Endothelial cell of umbilical vein (primary cell): ENCODE measurements at regions not wholly inside any gene's neighbourhood (a gene's known extent, or its start where the extent isn't known, plus 50 kb on each side); places are given as distances from the start of the nearest gene placed in this dataset.

ENCODE experiments used
- BruUV-seq: library from RNA; stranded (reverse); fragments of 400-500 nt; replicated peaks from 2 replicates; lab custom pipeline; 2021; lab: Mats Ljungman, UMichigan
- CTCF ChIA-PET: fragments of 300-600, 350-600 bp; sonication (Branson Sonifier 250); formaldehyde crosslinking; loops from one replicate; lab custom pipeline; 2021; ENCODE audit warnings: antibody characterized with exemption, inconsistent platforms; lab: Charles Lee
- POLR2A ChIA-PET: fragments of 300-600, 350-600 bp; sonication (Branson Sonifier 250); formaldehyde crosslinking; loops from one replicate; lab custom pipeline; 2021; ENCODE audit warnings: antibody characterized with exemption, inconsistent platforms; lab: Charles Lee
- DNase-seq: peaks from one replicate; pipeline ENCODE4 v3.0.0-alpha.2; 2011; ENCODE audit warnings: low read depth, low spot score
- FAIRE-seq: peaks from 2 replicates; lab custom pipeline; 2011; peaks lifted over from hg19 to GRCh38; lab: Jason Lieb, UNC
- H2AFZ ChIP-seq: 2 replicates; pipeline ENCODE4 v1.6.0; 2012; ENCODE audit warnings: low read depth, low read length, control low read depth, inconsistent platforms
- H3K27ac ChIP-seq: 2 replicates; pipeline ENCODE4 v1.5.1; 2011; ENCODE audit warnings: low read depth, mild to moderate bottlenecking, control low read depth, low read length, moderate library complexity; ENCODE audit not compliant: insufficient read depth
- H3K27me3 ChIP-seq, 2 experiments: 2 replicates each; pipeline versions ENCODE4 v1.6.0 to v1.6.1; 2011; ENCODE audit warnings: low read length in 2 of 2, mixed read lengths in 1 of 2; ENCODE audit not compliant: control insufficient read depth in 2 of 2, insufficient read depth in 2 of 2
- H3K36me3 ChIP-seq, 2 experiments: 2 replicates in 1 of 2; 3 replicates in 1 of 2; pipeline ENCODE4 v1.5.1; 2011; ENCODE audit warnings: low read length in 2 of 2, mild to moderate bottlenecking in 1 of 2, moderate library complexity in 1 of 2; ENCODE audit not compliant: control insufficient read depth in 2 of 2, insufficient read depth in 2 of 2; ENCODE audit errors: extremely low read depth in 1 of 2
- H3K4me1 ChIP-seq: 3 replicates; pipeline ENCODE4 v1.5.1; 2011; ENCODE audit warnings: mild to moderate bottlenecking, low read length; ENCODE audit not compliant: control insufficient read depth, insufficient read depth; ENCODE audit errors: extremely low read depth
- H3K4me2 ChIP-seq: 2 replicates; pipeline ENCODE4 v1.6.1; 2011; ENCODE audit warnings: low read length, control low read depth, mixed read lengths; ENCODE audit not compliant: insufficient read depth
- H3K4me3 ChIP-seq, 3 experiments: fragments of 200-600 bp in 1 of 3; sonication (generic), shearing (Covaris generic) in 1 of 3; replicated peaks in 1 of 3; 2 replicates each; pipeline ENCODE4 v1.5.1; 2011 to 2016; ENCODE audit warnings: control low read depth in 3 of 3, low read length in 3 of 3, mild to moderate bottlenecking in 2 of 3, inconsistent platforms in 1 of 3, low read depth in 1 of 3, moderate library complexity in 1 of 3; ENCODE audit not compliant: insufficient read depth in 1 of 3
- H3K79me2 ChIP-seq: 2 replicates; pipeline ENCODE4 v1.6.0; 2012; ENCODE audit warnings: low read length, inconsistent platforms; ENCODE audit not compliant: control insufficient read depth, insufficient read depth
- H3K9ac ChIP-seq: replicated peaks from 2 replicates; pipeline ENCODE3; 2011; ENCODE audit warnings: low read length, control low read depth; ENCODE audit not compliant: insufficient read depth; ENCODE audit errors: extremely low read depth
- H3K9me1 ChIP-seq: replicated peaks from 3 replicates; pipeline ENCODE4 v1.6.0; 2011; ENCODE audit warnings: mild to moderate bottlenecking, low read length; ENCODE audit not compliant: control insufficient read depth, insufficient read depth; ENCODE audit errors: extremely low read depth
- H3K9me3 ChIP-seq: replicated peaks from 2 replicates; pipeline ENCODE4 v1.5.1; 2012; ENCODE audit warnings: low read length, inconsistent platforms; ENCODE audit not compliant: control insufficient read depth, insufficient read depth
- H4K20me1 ChIP-seq: replicated peaks from 2 replicates; pipeline ENCODE3; 2011; ENCODE audit warnings: mild to moderate bottlenecking, low read length; ENCODE audit not compliant: control insufficient read depth, insufficient read depth; ENCODE audit errors: extremely low read depth
- CTCF ChIP-seq, 2 donors: IDR thresholded peaks; 1 replicate in 1 of 2; 2 replicates in 1 of 2; pipeline ENCODE4 v1.5.1; 2011; ENCODE audit warnings: low read length in 2 of 2, mild to moderate bottlenecking in 2 of 2, moderate library complexity in 2 of 2, control low read depth in 1 of 2, inconsistent platforms in 1 of 2, low read depth in 1 of 2; ENCODE audit not compliant: insufficient read depth in 1 of 2; ENCODE audit errors: extremely low read depth in 1 of 2
- EZH2 ChIP-seq: IDR thresholded peaks from 2 replicates; pipeline ENCODE4 v1.6.1; 2012; ENCODE audit warnings: borderline replicate concordance, low read depth, mild to moderate bottlenecking, moderate library complexity, low read length, inconsistent platforms; ENCODE audit not compliant: severe bottlenecking
- FOS ChIP-seq: IDR thresholded peaks from 2 replicates; pipeline ENCODE4 v1.6.1; 2011; ENCODE audit warnings: mild to moderate bottlenecking, low read length, moderate library complexity, borderline replicate concordance; ENCODE audit not compliant: insufficient read depth
- GATA2 ChIP-seq: IDR thresholded peaks from 2 replicates; pipeline ENCODE4 v1.7.0; 2011; ENCODE audit warnings: low read depth, mild to moderate bottlenecking, moderate library complexity, mixed read lengths, low read length; ENCODE audit not compliant: insufficient read length, insufficient read depth
- JUN ChIP-seq: IDR thresholded peaks from 2 replicates; pipeline ENCODE4 v1.6.1; 2011; ENCODE audit warnings: borderline replicate concordance, low read depth; ENCODE audit not compliant: insufficient read length, insufficient read depth
- MAX ChIP-seq: IDR thresholded peaks from 2 replicates; pipeline ENCODE4 v1.6.1; 2011; ENCODE audit not compliant: insufficient read depth, insufficient read length
- MYC ChIP-seq: IDR thresholded peaks from one replicate; pipeline ENCODE4 v1.6.1; 2011; ENCODE audit warnings: mild to moderate bottlenecking, low read depth, low read length
- POLR2A ChIP-seq: IDR thresholded peaks from 2 replicates; pipeline ENCODE4 v1.6.1; 2012; ENCODE audit warnings: low read depth, mild to moderate bottlenecking, control low read depth, low read length
- POLR2AphosphoS5 ChIP-seq: IDR thresholded peaks from 2 replicates; pipeline ENCODE4 v1.6.1; 2012; ENCODE audit warnings: low read depth, mild to moderate bottlenecking, control low read depth, low read length, moderate library complexity; ENCODE audit not compliant: insufficient read depth
- dilution Hi-C: fragments of 300-500 bp; cut with MboI; formaldehyde crosslinking; loops from one replicate; pipeline ENCODE4 v1.15.0; 2019; ENCODE audit warnings: low sequenced_read_pairs; ENCODE audit not compliant: extremely low pct_ligation_motif_present
- intact Hi-C: fragments of 100-400 bp; cut with micrococcal nuclease; formaldehyde crosslinking; loops from one replicate; pipeline ENCODE4 v1.10.0; 2022

- no peak overlapping the region for H2AFZ ChIP-seq
- no TSS peak for BruUV-seq
- H3K36me3 ChIP-seq, result no peaks in the 10 kb centered on the region
- H3K27me3 ChIP-seq, result no peaks in the 10 kb centered on the region
- H3K27ac ChIP-seq, result no peak overlapping the region
- intact Hi-C loops (no loop called here), dilution Hi-C loops (no loop called here)
- peaks cover 6% of the 10 kb centered on the region for H3K9me3 ChIP-seq
- no peaks in the 10 kb centered on the region for H3K79me2 ChIP-seq
- no peak for DNase-seq
- no peak overlapping the region for H3K4me2 ChIP-seq
- CTCF ChIA-PET, result no interaction called here
- no peaks in the 10 kb centered on the region for H3K9me1 ChIP-seq
- no peak overlapping the region for H3K4me3 ChIP-seq
- H4K20me1 ChIP-seq, result no peaks in the 10 kb centered on the region
- no peak for FAIRE-seq
- no peak for TF ChIP-seq CTCF (IDR thresholded peaks at IDR 0.05; ENCODE audit: extremely low read depth in 1 of 2, insufficient read depth in 1 of 2, low read depth in 1 of 2, low read length in 2 of 2)
- no peak for TF ChIP-seq MYC
- no peak for TF ChIP-seq GATA2
- TF ChIP-seq POLR2AphosphoS5, result no peak
- no peak for TF ChIP-seq POLR2A
- no peak for TF ChIP-seq EZH2
- no peak for TF ChIP-seq JUN
- no peak for TF ChIP-seq MAX
- TF ChIP-seq FOS, result no peak
- H3K9ac ChIP-seq, result no peak overlapping the region
- no peaks in the 10 kb centered on the region for H3K4me1 ChIP-seq
- POLR2A ChIA-PET, result no interaction called here
Measured at GRCh38 chr2:6423157-6423556, 442.6 kb downstream of the CMPK2 start.
